Tibial nerve (tissue), 4 donors: ENCODE measurements at regions not wholly inside any gene's neighbourhood (a gene's known extent, or its start where the extent isn't known, plus 50 kb on each side); places are given as distances from the start of the nearest gene placed in this dataset.

Experiments used
- CTCF ChIP-seq, 5 experiments: fragments of 200-600 bp in 3 of 5; fragments of 450-650 bp in 2 of 5; sonication (generic) in 3 of 5; IDR thresholded peaks; one replicate each; pipeline ENCODE4 v1.5.1; 2016 to 2019; ENCODE audit warnings: antibody characterized with exemption in 5 of 5, mild to moderate bottlenecking in 3 of 5, moderate library complexity in 2 of 5
- EP300 ChIP-seq, 2 donors: sonication (generic); formaldehyde crosslinking; IDR thresholded peaks; one replicate each; pipeline ENCODE4 v1.6.1; 2017; ENCODE audit warnings: antibody characterized with exemption in 2 of 2, mild to moderate bottlenecking in 1 of 2
- POLR2A ChIP-seq, 2 donors: fragments of 450-650 bp; IDR thresholded peaks; one replicate each; pipeline ENCODE4 v1.6.1; 2017; ENCODE audit warnings: antibody characterized with exemption in 2 of 2, mild to moderate bottlenecking in 2 of 2, moderate library complexity in 2 of 2

GRCh38 chr5:104171958-104172690 is 609.5 kb upstream of the NUDT12 start:
- TF ChIP-seq EP300 (IDR thresholded peaks at IDR 0.05), result no peak
- TF ChIP-seq CTCF (IDR thresholded peaks at IDR 0.05), result no peak
- no peak for TF ChIP-seq POLR2A (IDR thresholded peaks at IDR 0.05)
